NCI-H446 treated with DMSO at 0.1 percent for 48 hours (cell line): ENCODE measurements at regions not wholly inside any gene's neighbourhood (a gene's known extent, or its start where the extent isn't known, plus 50 kb on each side); places are given as distances from the start of the nearest gene placed in this dataset.

Experiments
- DNase-seq: peaks from one replicate; lab custom pipeline; 2025; lab: John Stamatoyannopoulos, UW

DNA sequence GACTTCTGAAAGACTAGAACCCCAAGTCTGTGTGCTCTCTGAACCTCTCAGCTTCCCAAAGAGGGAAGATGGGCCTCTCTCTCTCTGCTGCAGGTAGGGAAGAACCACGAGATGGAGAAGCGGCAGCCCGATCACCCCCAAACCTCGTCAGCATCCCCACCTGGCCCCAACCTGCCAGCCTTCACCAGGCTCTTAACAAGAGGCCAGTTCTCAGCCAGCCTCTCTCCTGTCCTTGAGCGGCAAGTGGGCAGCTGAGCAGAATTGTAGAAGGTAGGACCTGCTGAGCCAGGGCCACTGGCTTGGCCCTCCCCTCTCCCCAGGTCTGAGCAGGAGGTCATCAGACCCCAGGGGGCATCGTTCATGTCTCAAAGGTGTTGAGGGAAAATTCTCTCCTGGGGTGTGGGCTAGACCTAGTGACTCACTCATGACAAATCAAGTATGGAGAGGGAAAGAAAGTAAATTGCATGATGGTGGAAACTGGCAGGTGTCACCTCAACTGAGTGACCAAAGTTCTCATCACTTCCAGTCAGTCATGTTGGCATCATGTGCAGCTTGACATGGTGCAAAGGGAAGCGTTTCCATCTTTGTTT lies 92.0 kb upstream of the GPR26 start:
- DNase-seq: no peak

- DNase-seq: no peak
Observed at GRCh38 chr10:123575105-123575504, 91.0 kb upstream of the GPR26 start.

DNA sequence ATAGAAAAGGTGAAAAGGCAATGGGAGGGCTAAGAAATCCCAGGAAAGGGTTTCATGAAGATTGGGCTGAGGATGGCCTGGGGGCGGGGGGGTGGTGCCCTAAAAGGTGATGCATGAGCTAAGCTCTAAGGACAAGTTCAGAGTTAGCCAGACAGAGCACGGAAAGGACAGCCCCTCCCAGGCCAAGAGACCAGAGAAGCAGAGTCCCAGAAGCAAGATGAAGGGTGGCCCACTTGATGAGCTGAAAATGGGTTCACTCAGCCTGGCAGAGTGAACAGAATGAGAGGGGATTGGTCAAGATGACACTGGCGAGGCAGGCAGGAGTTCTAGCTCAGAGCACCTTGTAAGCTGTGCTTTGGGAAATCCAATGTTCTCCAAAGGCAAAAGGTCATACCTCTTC lies 89.4 kb upstream of the GPR26 start:
- DNase-seq: no peak

DNA sequence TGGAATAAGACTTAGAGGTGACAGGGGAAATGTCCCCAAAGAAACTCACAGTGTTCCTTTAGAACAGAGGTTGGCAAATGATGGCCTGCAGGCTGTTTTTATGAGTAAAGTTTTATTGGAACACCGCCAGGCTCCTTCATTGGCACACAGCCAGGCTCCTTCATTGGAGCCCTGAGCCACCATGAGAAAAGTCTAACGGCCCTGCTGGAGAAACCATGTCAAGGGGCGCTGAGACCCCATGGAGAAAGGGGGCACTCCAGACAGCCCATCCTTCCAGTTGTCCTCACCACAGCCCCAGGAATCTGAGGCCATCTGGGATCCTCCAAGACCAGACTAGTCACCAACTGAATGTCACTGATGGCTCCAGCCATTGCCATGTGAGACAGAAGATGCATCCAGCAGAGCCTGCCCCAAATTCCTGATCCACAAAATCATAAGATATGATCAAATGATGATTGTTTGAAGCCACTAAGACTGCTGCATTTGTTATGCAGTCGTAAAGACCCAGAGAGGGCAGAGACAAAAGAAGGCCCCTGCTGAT lies 88.2 kb upstream of the GPR26 start:
- DNase-seq: no peak

DNA sequence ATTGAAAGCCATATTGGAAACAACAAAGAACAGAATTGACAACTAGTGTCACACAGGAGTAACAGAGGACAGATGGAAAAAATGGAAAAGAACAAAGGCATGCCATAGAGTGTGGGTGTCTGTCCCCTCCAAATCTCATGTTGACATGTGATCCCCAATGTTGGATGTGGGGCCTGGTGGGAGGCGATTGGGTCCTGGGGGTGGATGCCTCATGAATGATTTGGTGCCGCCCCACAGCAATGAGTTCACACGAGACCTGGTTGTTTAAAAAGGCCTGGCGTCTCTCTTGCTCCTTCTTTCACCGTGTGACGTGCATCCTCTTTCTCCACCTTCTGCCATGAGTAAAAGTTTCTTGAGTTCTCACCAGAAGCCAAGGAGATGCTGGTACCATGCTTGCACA lies 87.4 kb upstream of the GPR26 start:
- DNase-seq: no peak

- DNase-seq: no peak
Observed at GRCh38 chr10:123579675-123580074, 86.5 kb upstream of the GPR26 start.

- no peak for DNase-seq
Observed at GRCh38 chr10:123580426-123580825, 85.7 kb upstream of the GPR26 start.

DNA sequence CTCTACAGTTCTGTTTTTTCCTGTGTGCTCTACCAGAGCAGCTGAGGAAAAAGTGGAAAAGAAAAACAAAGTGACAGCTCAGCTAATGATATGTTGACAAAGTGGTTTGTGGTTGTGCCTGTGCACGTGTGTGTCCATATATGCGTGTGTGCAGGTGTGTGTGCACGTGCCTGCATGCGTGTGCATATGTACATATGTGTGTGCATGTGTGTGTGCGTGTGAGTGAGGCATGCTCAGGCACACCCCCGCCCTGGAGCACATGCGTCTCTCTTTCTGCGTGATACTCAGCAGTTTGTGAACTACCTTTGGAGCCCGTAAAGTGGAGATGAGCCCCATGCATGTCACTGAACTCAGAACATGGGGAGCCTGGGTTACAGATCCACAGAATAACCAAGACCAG lies 84.5 kb upstream of the GPR26 start:
- no peak for DNase-seq

DNA sequence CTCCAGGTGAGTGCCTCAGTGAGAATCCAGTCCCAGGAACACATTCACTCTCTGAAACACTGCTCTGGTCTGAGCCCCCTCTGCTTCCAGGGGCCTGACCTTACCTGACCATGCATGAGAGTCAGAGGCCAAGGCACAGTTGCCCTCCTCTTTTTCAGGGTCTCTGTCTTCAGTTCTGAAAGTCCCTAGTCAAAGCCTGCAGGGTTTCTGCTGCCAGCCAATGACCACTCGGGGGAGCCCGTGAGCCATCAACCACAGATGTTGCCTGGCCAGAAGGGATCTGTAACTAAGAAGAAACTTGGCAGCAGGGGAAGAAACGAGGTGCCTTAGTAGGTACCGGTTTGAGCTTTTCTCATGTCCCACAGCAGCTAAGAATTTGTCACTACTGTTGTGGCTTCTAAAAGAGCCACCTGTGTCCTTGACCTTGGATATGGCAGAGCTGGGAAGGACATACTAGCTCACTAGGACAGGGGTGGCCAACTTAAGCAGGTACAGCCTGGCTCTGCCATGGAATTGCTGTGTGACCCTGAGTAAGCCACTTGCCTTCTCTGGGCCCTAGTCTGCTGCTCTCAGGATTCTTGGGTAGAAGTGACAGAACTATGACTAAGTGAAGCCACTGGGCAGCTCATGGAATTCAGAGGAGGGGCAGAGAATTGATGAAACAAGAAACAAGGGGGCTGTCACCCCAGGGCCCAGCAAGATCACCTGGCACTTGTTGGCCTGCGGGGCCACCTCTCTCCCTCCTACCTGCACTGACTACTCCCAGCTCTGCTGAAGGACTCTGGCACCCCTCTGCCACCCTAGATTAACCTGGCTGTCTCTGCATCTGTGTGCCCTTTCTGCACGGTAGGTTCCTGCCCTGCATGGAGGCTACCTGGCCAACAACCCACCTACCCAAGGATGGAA lies 83.8 kb upstream of the GPR26 start:
- DNase-seq: no peak

DNA sequence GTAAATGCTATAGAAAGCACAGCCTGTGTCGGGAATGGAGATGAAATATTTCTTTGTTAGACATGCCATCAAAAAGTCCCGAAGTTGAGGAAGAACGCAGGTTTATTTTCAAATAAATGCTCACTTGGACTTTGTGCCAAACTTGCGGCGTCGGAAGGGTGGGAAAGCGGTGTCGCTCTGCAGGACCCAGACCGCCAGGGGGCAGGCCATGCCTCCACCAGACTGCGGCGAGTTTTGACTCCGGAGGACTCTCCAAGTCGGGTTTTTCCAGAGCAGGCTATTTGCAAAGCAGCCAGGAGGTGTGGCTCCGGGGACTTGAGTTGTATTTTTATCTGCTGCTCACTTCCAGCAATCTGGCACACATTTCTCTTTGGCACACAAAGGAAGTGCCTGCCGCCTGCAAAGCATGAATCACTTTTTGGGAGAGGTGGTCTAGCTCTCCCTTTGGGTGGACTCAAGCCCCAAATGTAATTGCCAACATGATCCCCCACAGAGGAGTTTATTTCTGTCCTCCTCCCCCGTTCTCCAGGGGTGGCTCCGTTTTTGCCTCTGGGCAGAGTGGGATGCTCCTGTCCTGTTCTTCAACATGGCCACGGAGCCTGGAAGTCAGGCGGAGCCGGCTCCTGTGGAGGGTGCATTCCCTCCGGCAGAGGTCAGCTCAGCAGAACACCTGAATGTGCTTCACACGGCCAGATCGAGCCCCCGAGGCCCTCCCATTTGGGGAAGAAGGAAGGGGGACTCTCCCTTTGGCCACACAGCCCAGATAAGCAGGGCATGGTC lies 82.3 kb upstream of the GPR26 start:
- no peak for DNase-seq

- DNase-seq: no peak
Observed at GRCh38 chr10:123584419-123584775, 81.8 kb upstream of the GPR26 start.

GRCh38 chr10:123585477-123586445 lies 80.4 kb upstream of the GPR26 start:
- no peak for DNase-seq

DNA sequence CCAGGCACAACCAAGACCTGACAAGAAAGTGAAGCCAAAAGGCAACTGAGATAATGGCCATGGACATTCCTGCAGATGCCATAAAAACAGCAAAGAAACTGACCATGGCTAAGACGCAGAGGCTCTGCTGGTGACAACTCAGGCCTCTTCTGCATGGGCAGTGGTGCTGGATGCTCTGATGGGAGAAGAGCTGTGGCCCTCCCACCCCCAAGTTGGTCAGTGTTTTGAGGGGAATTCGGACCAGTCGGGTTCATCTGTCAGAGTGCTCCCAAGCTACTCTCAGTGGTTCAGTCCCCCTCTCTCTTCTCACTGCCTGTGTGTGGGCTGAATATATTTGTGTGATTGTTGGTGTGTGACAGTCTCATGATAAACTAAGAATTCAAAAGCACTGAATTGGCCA lies 79.0 kb upstream of the GPR26 start:
- DNase-seq: no peak

- no peak for DNase-seq
Observed at GRCh38 chr10:123588386-123588914, 77.7 kb upstream of the GPR26 start.

GRCh38 chr10:123595661-123596060 lies 70.5 kb upstream of the GPR26 start:
- no peak for DNase-seq

- DNase-seq: no peak
Observed at GRCh38 chr10:123597676-123598075, 68.5 kb upstream of the GPR26 start.

DNA sequence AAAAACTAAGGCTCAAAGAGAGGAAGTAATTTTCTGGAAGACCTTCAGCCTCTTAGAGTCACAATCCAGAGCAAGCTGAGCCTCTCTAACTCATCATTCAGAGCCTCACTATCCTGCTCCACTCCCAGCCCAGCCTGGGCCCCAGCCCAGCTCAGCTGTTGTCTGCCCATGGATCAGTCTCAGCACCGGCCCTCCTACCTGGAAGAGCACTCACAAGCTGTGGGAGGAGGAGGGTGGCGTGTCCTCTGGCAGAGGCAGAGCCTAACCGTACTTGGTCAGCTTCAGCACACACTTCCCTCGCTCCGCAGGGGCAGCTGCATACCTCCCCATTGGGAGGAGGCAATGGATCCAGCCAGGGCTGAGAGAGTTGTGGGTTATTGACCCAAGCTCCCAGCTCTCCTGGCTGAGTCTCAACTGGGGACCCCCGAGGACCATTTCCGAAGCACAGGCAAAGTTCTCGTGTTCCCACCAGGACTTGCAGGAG lies 66.7 kb upstream of the GPR26 start:
- DNase-seq: no peak

- no peak for DNase-seq
Observed at GRCh38 chr10:123600177-123600576, 66.0 kb upstream of the GPR26 start.

DNA sequence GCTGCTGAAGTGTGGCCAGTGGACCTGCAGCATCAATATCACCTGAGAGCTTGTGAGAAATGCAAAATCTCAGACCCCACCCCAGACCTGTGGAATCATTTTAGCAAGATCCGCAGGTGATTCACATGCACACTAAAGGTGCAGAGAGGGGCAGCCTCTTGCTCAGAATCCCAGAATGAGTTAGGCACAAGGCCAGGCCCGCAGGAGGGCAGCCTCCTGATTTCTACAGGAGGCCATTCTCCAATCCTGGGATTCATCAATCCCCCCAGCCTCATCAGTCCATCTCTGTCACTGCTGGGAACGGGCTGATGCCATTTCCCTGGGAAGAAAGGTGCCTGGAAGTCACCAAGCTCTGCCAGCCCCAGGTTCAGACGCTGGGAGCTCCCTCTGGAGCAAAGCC lies 63.0 kb upstream of the GPR26 start:
- no peak for DNase-seq

GRCh38 chr10:123604506-123604905 lies 61.6 kb upstream of the GPR26 start:
- no peak for DNase-seq

GRCh38 chr10:123606006-123606405 lies 60.1 kb upstream of the GPR26 start:
- no peak for DNase-seq
